H4 (cell line): ENCODE measurements at regions not wholly inside any gene's neighbourhood (a gene's known extent, or its start where the extent isn't known, plus 50 kb on each side); places are given as distances from the start of the nearest gene placed in this dataset.

Experiments
- DNase-seq: peaks from one replicate; pipeline ENCODE4 v3.0.0-alpha.2; 2015; ENCODE audit warnings: low spot score

DNA sequence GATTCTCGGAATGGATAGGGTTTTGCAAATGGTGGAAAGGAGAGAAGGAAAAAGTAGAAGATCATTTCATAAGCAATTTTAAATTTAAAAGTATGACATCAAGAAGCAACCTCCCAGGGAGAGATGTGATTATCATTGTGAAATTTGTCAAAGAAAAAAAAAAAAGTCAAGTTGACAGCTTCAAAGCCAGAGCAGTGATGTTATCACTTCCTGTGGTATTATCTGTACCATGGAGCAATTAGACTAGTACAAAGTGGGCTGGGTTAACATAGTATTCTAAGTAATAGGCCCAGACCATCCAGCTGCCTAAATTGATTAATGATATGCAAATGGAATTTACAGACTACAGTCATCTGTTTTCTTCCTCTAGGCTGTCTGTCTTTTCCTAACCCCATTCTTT lies 84.0 kb upstream of the NPY start:
- DNase-seq = no peak

DNA sequence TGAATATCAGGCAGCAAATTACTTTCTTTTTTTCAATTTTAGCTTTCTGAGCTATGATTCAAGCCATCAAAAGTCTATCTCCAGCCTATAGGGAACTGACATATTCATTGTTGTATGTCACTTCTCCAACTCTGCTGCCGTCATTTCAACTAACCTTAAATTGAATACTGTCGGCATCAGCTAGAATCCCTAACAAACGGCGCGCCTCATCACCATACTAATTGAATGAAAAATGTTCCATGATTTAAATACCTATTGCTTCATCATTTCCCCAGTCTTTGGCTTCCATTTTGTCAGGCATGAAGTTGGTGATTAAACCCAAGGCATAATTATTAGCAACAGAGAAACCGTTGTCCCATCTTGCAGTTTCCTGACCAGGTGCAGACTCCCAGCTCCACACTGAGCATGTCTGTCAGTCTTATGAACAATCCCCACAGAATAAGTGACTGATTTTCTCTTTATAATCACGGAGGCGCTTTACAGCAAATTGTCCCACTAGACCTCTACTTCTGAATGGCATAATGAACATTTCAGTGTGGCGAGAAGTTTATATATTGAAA lies 83.5 kb upstream of the NPY start:
- no peak for DNase-seq

DNA sequence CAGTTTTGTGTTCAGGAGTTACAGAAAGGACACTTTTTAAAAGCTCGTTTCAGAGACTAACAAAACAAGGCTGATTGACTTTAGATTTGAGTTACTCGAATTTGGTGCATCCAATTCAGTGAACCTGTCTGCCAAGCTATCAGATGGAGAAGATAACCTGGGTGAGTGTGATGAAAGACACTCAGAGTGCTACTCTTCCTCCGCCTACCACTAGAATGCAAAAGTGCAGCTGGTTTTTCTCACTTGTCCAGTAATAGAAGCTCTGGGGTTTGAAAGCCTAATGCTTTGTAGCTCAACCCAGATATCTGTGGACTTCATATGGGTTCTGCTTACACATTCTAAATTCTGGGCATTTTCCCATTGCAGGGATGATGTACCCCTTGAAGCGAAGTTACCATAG lies 82.8 kb upstream of the NPY start:
- DNase-seq = no peak

DNA sequence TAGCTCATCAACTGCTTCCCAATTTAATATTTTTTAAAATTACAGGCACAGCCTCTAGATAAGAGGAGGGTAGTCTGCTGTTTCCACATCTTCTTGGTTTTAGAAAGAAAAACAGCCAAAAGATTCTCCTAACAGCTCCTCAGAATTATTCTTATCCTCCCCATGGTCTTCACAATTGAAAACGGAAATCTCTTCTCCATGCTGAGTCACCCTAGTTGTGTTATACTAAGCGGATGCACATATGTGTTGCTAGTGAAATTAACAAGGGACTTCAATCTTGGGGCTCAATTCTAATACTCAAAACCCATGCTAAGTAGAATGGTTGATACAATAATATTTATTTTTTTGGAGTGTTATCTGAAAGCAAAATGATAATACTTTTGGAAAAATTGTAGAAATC lies 71.9 kb upstream of the NPY start:
- DNase-seq = no peak

DNA sequence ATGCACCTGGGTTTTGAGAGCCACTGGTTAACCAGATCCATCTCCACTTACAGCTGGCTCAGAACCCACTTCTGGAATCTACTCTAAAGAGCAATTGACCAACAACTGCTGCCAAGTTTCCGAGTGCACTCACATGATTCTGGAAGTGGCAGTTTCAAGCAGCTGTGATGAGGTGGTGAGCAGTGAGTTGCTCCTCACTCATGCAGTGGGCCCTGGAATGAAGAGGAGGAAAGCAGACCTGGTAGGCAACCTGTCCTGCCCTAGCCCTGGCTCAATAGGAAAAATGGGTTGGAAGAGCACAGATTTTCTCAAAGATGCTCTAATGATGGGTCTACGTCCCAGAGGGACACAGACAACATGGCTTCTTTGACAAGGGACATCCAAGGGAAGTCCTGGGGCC lies 70.7 kb upstream of the NPY start:
- DNase-seq = no peak

DNA sequence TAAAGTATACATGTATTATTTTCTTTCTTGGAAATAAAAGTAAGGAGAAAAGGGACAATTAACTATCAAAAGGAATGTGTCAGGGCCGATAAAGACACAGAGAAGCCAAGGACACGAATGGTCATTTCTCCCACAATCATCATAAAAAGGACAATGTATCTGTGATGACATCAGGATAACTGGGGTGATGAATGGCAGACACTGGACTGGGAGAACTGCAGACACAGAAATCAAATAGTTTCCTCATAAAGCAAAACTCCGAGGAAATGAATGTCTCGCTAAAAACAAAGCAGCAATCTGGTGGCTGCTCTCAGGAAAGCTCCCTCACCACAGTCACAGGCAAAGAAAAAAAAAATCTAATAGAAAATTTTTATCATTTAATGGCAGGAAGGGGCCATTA lies 69.3 kb upstream of the NPY start:
- no peak for DNase-seq

- DNase-seq = peak; percentile 69
Measured at GRCh38 chr7:24216576-24217125, 67.3 kb upstream of the NPY start.

DNA sequence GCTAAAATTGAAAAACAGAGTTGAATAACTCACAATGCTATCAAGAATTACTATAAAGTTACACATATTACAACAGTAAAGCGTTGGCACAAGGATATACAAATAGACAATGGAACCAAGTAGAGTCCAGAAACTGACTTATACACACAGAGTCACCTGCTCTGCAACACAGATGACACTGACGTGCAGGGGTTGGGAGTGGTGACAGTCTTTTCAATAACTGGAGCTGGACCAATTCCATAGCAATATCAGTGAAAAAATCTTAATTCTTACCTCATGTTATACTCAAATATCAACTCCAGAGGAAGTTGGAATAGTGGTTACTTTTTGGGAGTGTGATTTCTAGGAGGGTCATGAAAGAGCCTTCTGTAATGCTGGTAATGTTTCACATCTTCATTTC lies 62.5 kb upstream of the NPY start:
- no peak for DNase-seq

DNA sequence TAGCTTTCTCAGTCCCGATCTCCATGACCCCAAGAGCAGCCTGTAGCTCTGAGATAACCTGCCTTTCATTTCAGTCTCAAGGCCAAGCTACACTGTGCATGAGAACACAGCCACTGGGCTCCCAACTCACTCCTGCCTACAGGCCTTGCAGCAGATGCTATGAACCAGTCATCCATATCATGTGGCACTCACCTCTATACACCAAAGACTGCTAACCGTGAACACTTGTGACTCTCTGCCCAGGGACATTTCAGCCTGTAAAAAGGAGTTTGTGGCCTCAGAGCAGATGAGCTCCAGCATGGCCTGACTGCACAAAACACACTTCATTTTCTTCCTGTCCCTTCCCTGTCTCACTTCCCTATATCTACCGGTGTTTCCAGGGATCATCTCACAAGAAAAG lies 56.9 kb upstream of the NPY start:
- DNase-seq = no peak

- DNase-seq = no peak
Measured at GRCh38 chr7:24227603-24228359, 56.2 kb upstream of the NPY start.

GRCh38 chr7:24229481-24230226 lies 54.3 kb upstream of the NPY start:
- no peak for DNase-seq

- no peak for DNase-seq
Measured at GRCh38 chr7:24231493-24231892, 52.5 kb upstream of the NPY start.

DNA sequence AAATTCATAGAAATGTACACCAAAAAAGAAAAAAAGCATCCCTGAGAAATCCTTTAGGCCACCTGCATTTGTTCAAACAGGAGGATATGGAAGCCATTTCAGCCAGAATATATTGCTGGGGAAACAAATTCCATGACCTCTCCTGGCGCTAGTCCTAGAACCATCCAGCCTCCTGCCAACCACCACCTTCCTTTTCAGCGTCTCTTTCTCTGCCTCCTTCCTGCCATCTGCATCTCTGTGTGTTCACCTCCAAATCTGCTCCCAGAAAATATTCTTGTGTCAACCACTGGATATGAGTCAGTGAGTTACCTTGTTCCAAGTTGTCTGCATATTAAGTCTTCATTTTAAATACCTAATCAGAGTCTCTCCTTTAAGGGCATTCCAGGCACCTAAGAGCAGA lies 50.6 kb upstream of the NPY start:
- DNase-seq = no peak
